ENCODE measurements at regions not wholly inside any gene's neighbourhood (a gene's known extent, or its start where the extent isn't known, plus 50 kb on each side); places are given as distances from the start of the nearest gene placed in this dataset.

GRCh38 chr21:41639766-41640165 lies 127.1 kb downstream of the RIPK4 start:
- TF ChIP-seq REST (IDR thresholded peaks at IDR 0.05; ENCODE audit: insufficient replicate concordance, low read depth) = no peak
- no peak for TF ChIP-seq SPI1 (IDR thresholded peaks at IDR 0.05; ENCODE audit: borderline replicate concordance, low read depth)
- TF ChIP-seq POLR2AphosphoS5 (IDR thresholded peaks at IDR 0.05; ENCODE audit: low read depth) = no peak
- no peak for TF ChIP-seq GABPA (IDR thresholded peaks at IDR 0.05; ENCODE audit: low read depth)
- TF ChIP-seq, protein P1, sequence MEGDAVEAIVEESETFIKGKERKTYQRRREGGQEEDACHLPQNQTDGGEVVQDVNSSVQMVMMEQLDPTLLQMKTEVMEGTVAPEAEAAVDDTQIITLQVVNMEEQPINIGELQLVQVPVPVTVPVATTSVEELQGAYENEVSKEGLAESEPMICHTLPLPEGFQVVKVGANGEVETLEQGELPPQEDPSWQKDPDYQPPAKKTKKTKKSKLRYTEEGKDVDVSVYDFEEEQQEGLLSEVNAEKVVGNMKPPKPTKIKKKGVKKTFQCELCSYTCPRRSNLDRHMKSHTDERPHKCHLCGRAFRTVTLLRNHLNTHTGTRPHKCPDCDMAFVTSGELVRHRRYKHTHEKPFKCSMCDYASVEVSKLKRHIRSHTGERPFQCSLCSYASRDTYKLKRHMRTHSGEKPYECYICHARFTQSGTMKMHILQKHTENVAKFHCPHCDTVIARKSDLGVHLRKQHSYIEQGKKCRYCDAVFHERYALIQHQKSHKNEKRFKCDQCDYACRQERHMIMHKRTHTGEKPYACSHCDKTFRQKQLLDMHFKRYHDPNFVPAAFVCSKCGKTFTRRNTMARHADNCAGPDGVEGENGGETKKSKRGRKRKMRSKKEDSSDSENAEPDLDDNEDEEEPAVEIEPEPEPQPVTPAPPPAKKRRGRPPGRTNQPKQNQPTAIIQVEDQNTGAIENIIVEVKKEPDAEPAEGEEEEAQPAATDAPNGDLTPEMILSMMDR (IDR thresholded peaks at IDR 0.05; ENCODE audit: insufficient read depth, low read length) = no peak
- peaks cover under 1% of the 10 kb centered on the region for H3K27me3 ChIP-seq (ENCODE audit: insufficient read depth, poor library complexity, severe bottlenecking)
- H3K27ac ChIP-seq (replicated peaks) = no peak overlapping the region
- no peak for DNase-seq (ENCODE audit: low read depth in 1 of 2, low spot score in 1 of 2)
- H3K4me3 ChIP-seq (replicated peaks; ENCODE audit: insufficient read depth, low read length) = no peak overlapping the region

GRCh38 chr21:41639336-41639735 lies 127.5 kb downstream of the RIPK4 start:
- TF ChIP-seq SPI1 (IDR thresholded peaks at IDR 0.05; ENCODE audit: borderline replicate concordance, low read depth) (no peak), GABPA (IDR thresholded peaks at IDR 0.05; ENCODE audit: low read depth) (no peak), POLR2AphosphoS5 (IDR thresholded peaks at IDR 0.05; ENCODE audit: low read depth) (no peak), REST (IDR thresholded peaks at IDR 0.05; ENCODE audit: insufficient replicate concordance, low read depth) (no peak)
- TF ChIP-seq, protein P1 (IDR thresholded peaks at IDR 0.05; ENCODE audit: insufficient read depth, low read length) = no peak
- Histone ChIP-seq H3K27me3 (ENCODE audit: insufficient read depth, poor library complexity, severe bottlenecking) (no peaks in the 10 kb centered on the region), H3K27ac (replicated peaks) (no peak overlapping the region), H3K4me3 (replicated peaks; ENCODE audit: insufficient read depth, low read length) (no peak overlapping the region)
- no peak for DNase-seq (ENCODE audit: low read depth in 1 of 2, low spot score in 1 of 2)

DNA sequence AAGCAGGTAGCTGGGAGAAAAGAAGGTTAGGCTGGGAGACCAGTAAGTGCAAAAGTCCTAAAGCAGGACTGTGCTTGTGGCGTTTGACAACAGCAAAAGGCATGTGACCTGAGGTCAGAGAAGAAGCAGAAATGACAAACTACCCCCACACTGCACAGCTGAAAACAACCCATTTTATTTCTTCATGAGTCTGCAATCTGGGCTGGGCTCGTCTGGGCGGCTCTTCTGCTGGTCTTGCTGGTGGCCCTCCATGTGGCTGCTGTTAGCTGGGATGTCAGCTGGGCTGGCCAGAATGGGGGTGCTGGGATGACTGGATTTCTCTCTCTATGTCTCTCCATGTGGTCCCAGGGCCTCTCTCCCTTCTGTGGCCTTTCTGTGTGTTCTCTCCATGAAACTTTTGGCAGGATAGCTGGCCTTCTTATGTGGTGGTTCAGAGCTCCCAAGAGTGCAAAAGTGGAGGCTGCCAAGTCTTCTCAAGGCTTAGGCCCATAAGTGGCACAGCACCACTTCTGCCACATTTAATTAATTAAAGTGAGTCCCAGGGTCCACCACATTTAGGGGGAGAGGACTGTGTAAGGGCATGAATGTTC lies 128.6 kb downstream of the RIPK4 start:
- TF ChIP-seq GABPA (IDR thresholded peaks at IDR 0.05; ENCODE audit: low read depth) = no peak
- no peak for TF ChIP-seq POLR2AphosphoS5 (IDR thresholded peaks at IDR 0.05; ENCODE audit: low read depth)
- no peak for TF ChIP-seq SPI1 (IDR thresholded peaks at IDR 0.05; ENCODE audit: borderline replicate concordance, low read depth)
- TF ChIP-seq, protein P1 (IDR thresholded peaks at IDR 0.05; ENCODE audit: insufficient read depth, low read length) = no peak
- TF ChIP-seq REST (IDR thresholded peaks at IDR 0.05; ENCODE audit: insufficient replicate concordance, low read depth) = no peak
- Histone ChIP-seq H3K27me3 (ENCODE audit: insufficient read depth, poor library complexity, severe bottlenecking) (no peaks in the 10 kb centered on the region), H3K27ac (replicated peaks) (no peak overlapping the region), H3K4me3 (replicated peaks; ENCODE audit: insufficient read depth, low read length) (no peak overlapping the region)
- no peak for DNase-seq (ENCODE audit: low read depth in 1 of 2, low spot score in 1 of 2)
